GM12891 (cell line): ENCODE measurements at regions not wholly inside any gene's neighbourhood (a gene's known extent, or its start where the extent isn't known, plus 50 kb on each side); places are given as distances from the start of the nearest gene placed in this dataset.

Experiments used
- DNase-seq: peaks from one replicate; pipeline ENCODE4 v3.0.0; 2011; ENCODE audit warnings: low spot score; ENCODE audit not compliant: insufficient read length
- FAIRE-seq: peaks from 2 replicates; lab custom pipeline; 2011; peaks lifted over from hg19 to GRCh38; lab: Jason Lieb, UNC
- PAX5 ChIP-seq: IDR thresholded peaks from 2 replicates; pipeline ENCODE4 v1.6.1; 2011; ENCODE audit warnings: low read length, moderate library complexity, mild to moderate bottlenecking; ENCODE audit not compliant: insufficient read depth, severe bottlenecking
- POLR2A ChIP-seq: IDR thresholded peaks from 2 replicates; pipeline ENCODE4 v1.6.1; 2011; ENCODE audit warnings: low read depth, low read length, control low read depth
- POLR2AphosphoS5 ChIP-seq: IDR thresholded peaks from 2 replicates; pipeline ENCODE4 v1.6.1; 2011; ENCODE audit warnings: low read depth, low read length, control low read depth
- POU2F2 ChIP-seq: IDR thresholded peaks from 2 replicates; pipeline ENCODE4 v1.6.1; 2011; ENCODE audit warnings: low read depth, mild to moderate bottlenecking, control low read depth, low read length, moderate library complexity
- SPI1 ChIP-seq: IDR thresholded peaks from 2 replicates; pipeline ENCODE4 v1.6.1; 2011; ENCODE audit warnings: low read depth, low read length, control low read depth
- TAF1 ChIP-seq: IDR thresholded peaks from 2 replicates; pipeline ENCODE4 v1.6.1; 2011; ENCODE audit warnings: low read depth, low read length, control low read depth

DNA sequence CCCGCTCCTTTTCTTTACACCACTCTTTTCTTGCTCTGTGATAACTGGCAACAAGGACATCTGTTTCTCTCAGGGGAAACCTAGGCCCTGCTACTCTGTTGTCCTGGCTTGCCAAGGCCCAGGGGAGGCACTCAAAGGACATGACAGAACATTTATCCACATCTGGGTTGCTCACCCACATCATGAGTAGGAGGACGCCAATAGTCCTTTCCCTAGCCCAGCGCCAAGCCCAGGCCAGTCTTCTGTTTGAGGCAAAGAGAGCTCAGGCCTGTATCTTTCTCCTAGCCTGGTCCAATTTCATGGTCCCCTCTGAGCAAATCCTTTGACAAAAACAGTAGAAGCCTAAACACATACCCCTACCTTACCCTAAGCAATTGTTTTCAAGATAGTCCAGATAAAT lies 366.8 kb upstream of the SGCD start:
- FAIRE-seq, result no peak
- no peak for DNase-seq
- TF ChIP-seq PAX5, result no peak
- no peak for TF ChIP-seq POLR2A
- no peak for TF ChIP-seq TAF1
- TF ChIP-seq POU2F2, result no peak
- TF ChIP-seq SPI1, result no peak
- TF ChIP-seq POLR2AphosphoS5, result no peak

DNA sequence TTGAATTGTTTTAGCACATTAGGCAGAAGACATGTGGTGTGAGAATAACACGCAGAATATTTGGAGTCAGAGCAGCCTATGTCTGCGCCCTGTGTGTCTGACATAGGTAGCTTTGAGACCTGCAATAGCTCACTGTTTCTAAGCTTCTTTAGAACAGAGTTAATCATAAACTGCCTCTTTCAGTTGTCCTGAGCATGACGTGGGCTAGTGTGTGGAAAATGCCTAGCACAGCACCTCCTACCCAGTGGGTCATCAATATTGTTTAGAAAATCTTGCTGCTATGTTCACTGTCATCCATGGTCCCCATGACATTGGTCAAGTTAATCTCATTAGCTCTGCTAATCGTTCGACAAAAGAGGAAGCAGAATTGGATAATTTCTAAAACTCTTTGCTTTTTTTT lies 357.4 kb upstream of the SGCD start:
- no peak for TF ChIP-seq POU2F2
- no peak for TF ChIP-seq POLR2A
- TF ChIP-seq SPI1, result no peak
- TF ChIP-seq TAF1, result no peak
- no peak for TF ChIP-seq POLR2AphosphoS5
- no peak for TF ChIP-seq PAX5
- no peak for FAIRE-seq
- no peak for DNase-seq

DNA sequence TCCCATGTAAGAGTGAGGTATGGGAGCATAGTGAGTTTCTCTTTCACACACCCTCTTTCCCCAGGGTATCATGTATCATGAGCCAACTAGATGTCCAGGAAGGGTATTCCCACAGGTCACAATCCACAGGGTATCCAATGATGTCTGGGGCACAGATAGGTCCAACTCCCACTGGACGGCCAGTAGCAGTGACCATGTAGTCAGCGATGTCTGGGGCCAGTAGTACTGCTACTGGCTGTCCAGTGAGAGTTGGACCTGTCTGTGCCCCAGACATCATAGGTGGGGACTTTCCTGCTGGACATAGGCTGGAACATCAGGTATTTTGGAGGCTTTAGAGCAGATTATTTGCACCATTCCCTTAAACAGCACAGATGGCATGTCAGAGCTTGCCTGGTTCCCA lies 352.6 kb upstream of the SGCD start:
- DNase-seq, result no peak
- no peak for FAIRE-seq
- no peak for TF ChIP-seq SPI1
- TF ChIP-seq PAX5, result no peak
- TF ChIP-seq TAF1, result no peak
- TF ChIP-seq POLR2AphosphoS5, result no peak
- TF ChIP-seq POLR2A, result no peak
- no peak for TF ChIP-seq POU2F2

DNA sequence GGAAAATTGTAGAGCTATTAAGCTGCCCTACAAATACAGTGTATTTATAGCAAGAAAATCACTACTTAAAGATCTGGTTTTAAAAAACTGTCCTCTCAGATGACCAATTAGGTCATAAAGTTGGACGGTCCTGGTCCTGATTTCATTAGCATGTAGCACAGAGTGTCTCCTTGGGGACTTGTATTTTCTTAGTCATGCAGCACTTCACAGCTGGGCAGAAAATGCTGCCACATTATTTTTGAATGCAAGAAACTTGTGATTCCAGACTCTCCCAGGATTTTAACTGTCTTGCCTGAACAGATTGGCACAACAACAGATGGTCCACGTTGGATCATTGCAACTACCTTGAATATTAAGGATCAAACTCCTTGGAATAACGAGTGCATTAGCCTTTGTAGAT lies 348.1 kb upstream of the SGCD start:
- TF ChIP-seq POLR2A (no peak), TAF1 (no peak), SPI1 (no peak), POU2F2 (no peak), POLR2AphosphoS5 (no peak), PAX5 (no peak)
- DNase-seq (no peak), FAIRE-seq (no peak)

DNA sequence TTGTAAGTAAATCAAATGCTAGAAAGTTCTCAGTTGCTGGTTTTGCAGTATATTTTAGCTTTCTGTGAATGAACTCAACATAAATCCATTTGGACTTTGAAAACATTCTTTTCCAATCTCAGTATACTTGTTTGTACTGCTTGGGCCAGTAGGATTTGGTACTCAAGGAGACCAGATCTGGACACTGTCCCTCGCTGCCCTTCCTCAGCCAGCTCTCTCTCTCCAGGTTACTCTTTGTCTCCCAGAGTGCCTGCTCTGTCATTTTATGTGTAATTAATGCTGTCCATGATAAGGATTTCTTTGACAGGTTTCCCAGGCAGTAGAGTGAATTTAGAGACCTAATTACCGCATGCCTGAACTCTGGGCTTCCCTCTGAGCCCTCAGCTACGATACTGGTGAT lies 344.6 kb upstream of the SGCD start:
- no peak for DNase-seq
- FAIRE-seq, result no peak
- no peak for TF ChIP-seq POLR2A
- no peak for TF ChIP-seq POU2F2
- TF ChIP-seq TAF1, result no peak
- no peak for TF ChIP-seq PAX5
- TF ChIP-seq SPI1, result no peak
- no peak for TF ChIP-seq POLR2AphosphoS5

DNA sequence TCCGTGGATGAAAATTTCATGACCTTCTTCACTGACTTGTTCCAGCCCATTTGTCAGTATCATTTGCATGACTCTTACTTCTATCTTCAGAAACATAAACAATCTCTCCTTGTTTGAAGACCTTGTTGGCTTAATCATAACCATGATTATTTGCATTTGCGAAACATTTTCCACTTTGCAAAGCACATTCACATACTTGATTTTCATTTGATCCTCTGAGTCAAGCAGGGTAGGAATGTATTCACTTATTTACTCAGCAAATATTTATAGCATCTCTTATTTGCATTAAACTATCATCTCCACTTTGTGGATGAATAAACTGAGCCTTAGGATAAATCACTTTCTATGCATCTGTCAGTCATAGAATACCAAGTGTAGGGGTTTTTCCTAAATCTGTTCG lies 343.0 kb upstream of the SGCD start:
- FAIRE-seq, result no peak
- no peak for DNase-seq
- no peak for TF ChIP-seq SPI1
- no peak for TF ChIP-seq POLR2AphosphoS5
- no peak for TF ChIP-seq POLR2A
- TF ChIP-seq TAF1, result no peak
- TF ChIP-seq POU2F2, result no peak
- no peak for TF ChIP-seq PAX5

DNA sequence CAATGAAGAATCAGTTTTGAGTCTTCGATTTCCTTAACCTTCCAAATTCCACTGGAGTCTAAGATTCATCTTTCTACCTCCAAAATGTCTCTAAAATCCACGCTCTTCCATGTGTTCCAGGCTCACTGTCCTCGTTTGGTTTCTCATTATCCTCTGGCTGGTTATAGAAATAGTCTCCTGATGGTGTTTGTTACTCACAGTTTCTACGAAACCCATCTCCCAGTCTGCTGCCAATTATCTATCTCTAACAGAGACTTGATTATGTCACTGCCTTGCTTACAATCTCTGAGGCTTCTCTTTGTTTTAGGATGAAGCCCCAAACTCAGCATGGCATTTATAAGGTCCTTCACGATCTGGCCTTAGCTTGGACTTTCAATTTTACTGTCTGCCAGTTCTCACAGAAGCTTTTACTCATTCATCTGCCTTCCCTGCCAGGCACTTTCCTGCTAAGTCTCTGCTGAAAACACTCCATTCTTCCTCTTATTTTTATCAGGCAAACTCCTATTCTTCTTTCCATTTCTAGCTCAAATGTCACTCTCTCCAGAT lies 339.6 kb upstream of the SGCD start:
- no peak for TF ChIP-seq POLR2AphosphoS5
- TF ChIP-seq POU2F2, result no peak
- no peak for TF ChIP-seq POLR2A
- no peak for TF ChIP-seq TAF1
- no peak for TF ChIP-seq PAX5
- no peak for TF ChIP-seq SPI1
- FAIRE-seq (no peak), DNase-seq (no peak)

DNA sequence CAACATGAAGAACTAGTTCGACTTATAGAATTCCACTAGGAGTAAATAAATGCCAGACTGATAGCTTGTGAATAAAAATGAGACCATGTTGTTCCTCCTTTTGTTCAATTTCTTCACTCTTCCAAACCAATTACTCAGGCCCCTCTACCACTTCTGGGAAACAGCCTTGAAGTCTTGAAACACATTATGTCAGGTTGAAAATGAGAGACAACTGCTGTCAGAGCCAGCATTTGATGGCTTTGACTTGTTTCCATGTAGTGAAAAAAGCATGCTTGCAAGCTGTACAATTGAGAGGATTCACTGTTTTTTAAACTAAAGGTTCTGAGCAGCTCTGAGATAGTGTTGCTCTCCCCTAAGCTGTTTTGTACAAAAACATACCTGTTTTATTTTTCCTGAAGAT lies 337.1 kb upstream of the SGCD start:
- no peak for DNase-seq
- no peak for TF ChIP-seq POU2F2
- TF ChIP-seq SPI1, result no peak
- no peak for TF ChIP-seq TAF1
- no peak for TF ChIP-seq POLR2A
- TF ChIP-seq POLR2AphosphoS5, result no peak
- no peak for TF ChIP-seq PAX5
- no peak for FAIRE-seq

DNA sequence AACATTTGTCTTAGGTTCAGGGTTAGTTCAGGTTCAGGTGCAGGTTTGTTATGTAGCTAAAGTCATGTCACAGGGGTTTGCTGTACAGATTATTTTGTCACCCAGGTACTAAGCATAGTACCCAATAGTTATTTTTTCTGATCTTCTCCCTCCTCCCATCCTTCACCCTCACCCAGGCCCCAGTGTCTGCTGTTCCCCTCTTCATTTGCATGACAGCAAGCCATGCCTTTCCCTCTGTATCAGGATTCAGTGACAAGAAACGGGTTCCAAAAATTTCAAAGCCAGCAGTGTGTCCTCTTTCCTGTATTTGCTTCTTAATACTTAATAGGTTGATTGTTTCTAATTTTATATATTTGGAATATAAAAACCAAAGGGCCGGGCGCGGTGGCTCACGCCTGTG lies 330.8 kb upstream of the SGCD start:
- FAIRE-seq (no peak), DNase-seq (no peak)
- TF ChIP-seq POLR2A (no peak), PAX5 (no peak), POU2F2 (no peak), TAF1 (no peak), POLR2AphosphoS5 (no peak), SPI1 (no peak)

DNA sequence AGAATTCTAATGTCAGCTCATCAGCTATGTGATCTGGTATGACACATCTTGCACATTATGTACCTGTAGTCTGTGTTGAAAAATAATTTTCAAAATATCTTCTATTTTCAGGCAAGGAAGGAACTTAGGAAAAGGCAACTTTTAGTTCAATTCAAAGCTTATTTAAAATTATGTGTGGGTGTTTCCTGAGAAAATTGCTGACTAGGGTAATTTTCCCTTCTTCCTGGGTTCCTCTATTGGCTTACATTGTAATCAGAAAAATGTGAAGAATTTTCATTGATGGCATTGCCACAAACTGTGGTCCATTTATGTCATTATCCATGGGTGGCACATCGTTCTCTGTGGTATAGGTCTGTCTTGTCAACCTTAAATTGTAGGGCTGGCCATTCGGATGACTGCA lies 328.7 kb upstream of the SGCD start:
- FAIRE-seq (no peak), DNase-seq (no peak)
- TF ChIP-seq PAX5 (no peak), POLR2A (no peak), POLR2AphosphoS5 (no peak), TAF1 (no peak), POU2F2 (no peak), SPI1 (no peak)

DNA sequence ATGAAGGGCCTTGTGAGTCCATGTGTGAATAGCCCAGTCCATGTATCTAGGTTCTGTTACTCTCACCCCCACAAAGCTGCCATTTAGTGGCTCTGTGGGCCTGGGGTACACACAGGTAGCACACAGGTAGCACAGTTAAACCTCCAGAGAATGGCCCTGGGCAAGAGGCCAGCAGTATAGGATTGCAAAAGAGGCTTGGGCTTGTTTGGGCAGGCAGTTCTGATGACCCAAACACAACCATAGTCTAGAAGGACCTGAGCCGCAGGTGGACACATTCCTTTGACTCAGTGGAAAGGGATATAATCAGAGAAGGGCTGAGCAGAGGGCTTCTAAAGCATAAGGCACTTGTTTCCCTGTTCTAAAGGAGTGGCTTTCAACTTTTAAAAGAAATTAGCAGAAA lies 326.8 kb upstream of the SGCD start:
- no peak for FAIRE-seq
- TF ChIP-seq POLR2AphosphoS5 (no peak), POU2F2 (no peak), SPI1 (no peak), TAF1 (no peak), PAX5 (no peak), POLR2A (no peak)
- no peak for DNase-seq
